Stimulated activated naive CD8-positive, alpha-beta T cell treated with anti-CD3 and anti-CD28 coated beads, Interleukin-15, amount 100 ng/mL, for 72 hours (primary cell): ENCODE measurements at regions not wholly inside any gene's neighbourhood (a gene's known extent, or its start where the extent isn't known, plus 50 kb on each side); places are given as distances from the start of the nearest gene placed in this dataset.

Experiments used
- ATAC-seq: fragments of 150-1000 bp; cut with Tn5 transposase; 2 replicates; pipeline ENCODE4 v1.10.0; 2021; ENCODE audit warnings: mild to moderate bottlenecking, moderate library complexity
- DNase-seq, 2 donors: peaks; one replicate each; pipeline ENCODE4 v3.0.0; 2021 to 2022
- H3K27ac Mint-ChIP-seq, 2 donors: one replicate each; pipeline ENCODE4 v1.8.0; 2022; ENCODE audit warnings: mild to moderate bottlenecking in 2 of 2, mixed read lengths in 2 of 2, moderate library complexity in 2 of 2
- H3K27me3 Mint-ChIP-seq: one replicate; pipeline ENCODE4 v1.8.0; 2022; ENCODE audit warnings: mixed read lengths
- H3K4me1 Mint-ChIP-seq: one replicate; pipeline ENCODE4 v1.8.0; 2022; ENCODE audit warnings: mild to moderate bottlenecking, mixed read lengths
- H3K4me3 Mint-ChIP-seq, 2 donors: one replicate each; pipeline ENCODE4 v1.8.0; 2022; ENCODE audit warnings: mild to moderate bottlenecking in 2 of 2, mixed read lengths in 2 of 2, moderate library complexity in 1 of 2
- H3K9me3 Mint-ChIP-seq, 2 donors: one replicate each; pipeline ENCODE4 v1.8.0; 2022; ENCODE audit warnings: mixed read lengths in 2 of 2

- Mint-ChIP-seq H3K9me3 (no peaks in the 10 kb centered on the region), H3K27me3 (peaks cover 27% of the 10 kb centered on the region), H3K4me1 (no peaks in the 10 kb centered on the region), H3K27ac (no peak overlapping the region), H3K4me3 (no peak overlapping the region)
- DNase-seq (no peak), ATAC-seq (no peak)
These were observed 127.7 kb upstream of the GLI2 start for GRCh38 chr2:120607996-120608395.

- Mint-ChIP-seq H3K4me1 (no peaks in the 10 kb centered on the region), H3K9me3 (no peaks in the 10 kb centered on the region), H3K27me3 (peaks cover 25% of the 10 kb centered on the region), H3K4me3 (no peak overlapping the region), H3K27ac (no peak overlapping the region)
- ATAC-seq: no peak
- no peak for DNase-seq
These were observed 125.8 kb upstream of the GLI2 start for GRCh38 chr2:120609826-120610395.

GRCh38 chr2:120611016-120611415 is 124.7 kb upstream of the GLI2 start:
- H3K27me3 Mint-ChIP-seq: peaks cover 19% of the 10 kb centered on the region
- no peak for ATAC-seq

GRCh38 chr2:120611961-120612360 is 123.7 kb upstream of the GLI2 start:
- Mint-ChIP-seq H3K4me3 (no peak overlapping the region), H3K4me1 (no peaks in the 10 kb centered on the region)

More at GRCh38 chr2:120611016-120611415, 124.7 kb upstream of the GLI2 start:
- no peaks in the 10 kb centered on the region for H3K4me1 Mint-ChIP-seq
- no peak overlapping the region for H3K4me3 Mint-ChIP-seq
- H3K27ac Mint-ChIP-seq: no peak overlapping the region
- no peaks in the 10 kb centered on the region for H3K9me3 Mint-ChIP-seq
- DNase-seq: no peak

GRCh38 chr2:120612471-120612870 is 123.2 kb upstream of the GLI2 start:
- H3K9me3 Mint-ChIP-seq: no peaks in the 10 kb centered on the region
- peaks cover 17% of the 10 kb centered on the region for H3K27me3 Mint-ChIP-seq
- DNase-seq: no peak
- H3K4me3 Mint-ChIP-seq: no peak overlapping the region
- peak overlapping the region in 1 of 2 donors; percentile 19 for H3K27ac Mint-ChIP-seq
- no peaks in the 10 kb centered on the region for H3K4me1 Mint-ChIP-seq
- no peak for ATAC-seq

More at GRCh38 chr2:120611961-120612360, 123.7 kb upstream of the GLI2 start:
- Mint-ChIP-seq H3K9me3 (no peaks in the 10 kb centered on the region), H3K27me3 (peaks cover 17% of the 10 kb centered on the region), H3K27ac (peak overlapping the region in 1 of 2 donors; percentile 91)
- ATAC-seq (no peak), DNase-seq (no peak)

GRCh38 chr2:120612931-120613330 is 122.7 kb upstream of the GLI2 start:
- Mint-ChIP-seq H3K27me3 (peaks cover 17% of the 10 kb centered on the region), H3K4me1 (no peaks in the 10 kb centered on the region), H3K4me3 (no peak overlapping the region), H3K27ac (no peak overlapping the region), H3K9me3 (no peaks in the 10 kb centered on the region)
- no peak for DNase-seq
- ATAC-seq: no peak

GRCh38 chr2:120613742-120614571 is 121.7 kb upstream of the GLI2 start:
- ATAC-seq (no peak), DNase-seq (no peak)
- Mint-ChIP-seq H3K27me3 (peaks cover 17% of the 10 kb centered on the region), H3K9me3 (no peaks in the 10 kb centered on the region), H3K27ac (no peak overlapping the region), H3K4me1 (no peaks in the 10 kb centered on the region), H3K4me3 (no peak overlapping the region)

GRCh38 chr2:120614901-120615300 is 120.8 kb upstream of the GLI2 start:
- no peaks in the 10 kb centered on the region for H3K9me3 Mint-ChIP-seq
- no peaks in the 10 kb centered on the region for H3K4me1 Mint-ChIP-seq
- ATAC-seq (no peak), DNase-seq (no peak)
- H3K27me3 Mint-ChIP-seq: peaks cover 17% of the 10 kb centered on the region
- peak overlapping the region in 1 of 2 donors; percentile 68 for H3K27ac Mint-ChIP-seq
- H3K4me3 Mint-ChIP-seq: no peak overlapping the region

- H3K27me3 Mint-ChIP-seq: peaks cover 17% of the 10 kb centered on the region
- no peak overlapping the region for H3K27ac Mint-ChIP-seq
- no peaks in the 10 kb centered on the region for H3K4me1 Mint-ChIP-seq
- ATAC-seq (no peak), DNase-seq (no peak)
- no peaks in the 10 kb centered on the region for H3K9me3 Mint-ChIP-seq
- no peak overlapping the region for H3K4me3 Mint-ChIP-seq
These were observed 119.4 kb upstream of the GLI2 start for GRCh38 chr2:120616261-120616660.

GRCh38 chr2:120617055-120617454 is 118.6 kb upstream of the GLI2 start:
- peaks cover 13% of the 10 kb centered on the region for H3K27me3 Mint-ChIP-seq
- H3K9me3 Mint-ChIP-seq: no peaks in the 10 kb centered on the region
- DNase-seq (no peak), ATAC-seq (no peak)
- no peak overlapping the region for H3K27ac Mint-ChIP-seq
- no peaks in the 10 kb centered on the region for H3K4me1 Mint-ChIP-seq
- H3K4me3 Mint-ChIP-seq: no peak overlapping the region

- DNase-seq (no peak), ATAC-seq (no peak)
- no peaks in the 10 kb centered on the region for H3K4me1 Mint-ChIP-seq
- no peak overlapping the region for H3K27ac Mint-ChIP-seq
- H3K4me3 Mint-ChIP-seq: no peak overlapping the region
- no peaks in the 10 kb centered on the region for H3K9me3 Mint-ChIP-seq
- peaks cover 9% of the 10 kb centered on the region for H3K27me3 Mint-ChIP-seq
These were observed 116.8 kb upstream of the GLI2 start for GRCh38 chr2:120618830-120619229.

GRCh38 chr2:120619579-120619978 is 116.1 kb upstream of the GLI2 start:
- Mint-ChIP-seq H3K27me3 (peaks cover 6% of the 10 kb centered on the region), H3K4me3 (no peak overlapping the region), H3K27ac (no peak overlapping the region), H3K4me1 (no peaks in the 10 kb centered on the region), H3K9me3 (no peaks in the 10 kb centered on the region)
- no peak for DNase-seq
- no peak for ATAC-seq

- ATAC-seq: no peak
- Mint-ChIP-seq H3K27me3 (peaks cover 4% of the 10 kb centered on the region), H3K27ac (no peak overlapping the region), H3K4me3 (no peak overlapping the region), H3K9me3 (no peaks in the 10 kb centered on the region), H3K4me1 (no peaks in the 10 kb centered on the region)
- no peak for DNase-seq
These were observed 115.5 kb upstream of the GLI2 start for GRCh38 chr2:120620025-120620793.

GRCh38 chr2:120622159-120622869 is 113.4 kb upstream of the GLI2 start:
- no peak overlapping the region for H3K4me3 Mint-ChIP-seq
- H3K27ac Mint-ChIP-seq: no peak overlapping the region
- no peaks in the 10 kb centered on the region for H3K9me3 Mint-ChIP-seq
- peaks cover 10% of the 10 kb centered on the region for H3K27me3 Mint-ChIP-seq
- DNase-seq (no peak), ATAC-seq (no peak)
- no peaks in the 10 kb centered on the region for H3K4me1 Mint-ChIP-seq

- no peak overlapping the region for H3K4me3 Mint-ChIP-seq
- H3K9me3 Mint-ChIP-seq: no peaks in the 10 kb centered on the region
- ATAC-seq: no peak
- no peak overlapping the region for H3K27ac Mint-ChIP-seq
- no peaks in the 10 kb centered on the region for H3K4me1 Mint-ChIP-seq
- no peak for DNase-seq
- H3K27me3 Mint-ChIP-seq: peaks cover 10% of the 10 kb centered on the region
These were observed 112.5 kb upstream of the GLI2 start for GRCh38 chr2:120622886-120623753.
